ENCODE measurements at regions not wholly inside any gene's neighbourhood (a gene's known extent, or its start where the extent isn't known, plus 50 kb on each side); places are given as distances from the start of the nearest gene placed in this dataset.

GRCh38 chr3:45313743-45314403, 74.5 kb upstream of the LARS2 start:
- Histone ChIP-seq H3K27ac (no peak overlapping the region), H3K27me3 (ENCODE audit: low read depth) (peaks cover 9% of the 10 kb centered on the region), H3K4me3 (no peak overlapping the region), H3K4me1 (no peaks in the 10 kb centered on the region), H3K9me3 (no peaks in the 10 kb centered on the region), H3K36me3 (no peaks in the 10 kb centered on the region)
- TF ChIP-seq CTCF (IDR thresholded peaks at IDR 0.05) = no peak
- no peak for ATAC-seq
- no peak for DNase-seq
- intact Hi-C loops (cut with DNase I) = no loop called here

GRCh38 chr3:45317710-45318109, 70.7 kb upstream of the LARS2 start:
- no peak for DNase-seq
- ATAC-seq = no peak
- Histone ChIP-seq H3K36me3 (no peaks in the 10 kb centered on the region), H3K4me3 (no peak overlapping the region), H3K27ac (no peak overlapping the region), H3K4me1 (no peaks in the 10 kb centered on the region), H3K27me3 (ENCODE audit: low read depth) (peaks cover 4% of the 10 kb centered on the region), H3K9me3 (no peaks in the 10 kb centered on the region)
- no peak for TF ChIP-seq CTCF (IDR thresholded peaks at IDR 0.05)
- intact Hi-C loops (cut with DNase I) = no loop called here

GRCh38 chr3:45318689-45319088, 69.7 kb upstream of the LARS2 start:
- Histone ChIP-seq H3K27ac (no peak overlapping the region), H3K4me1 (no peaks in the 10 kb centered on the region), H3K9me3 (no peaks in the 10 kb centered on the region), H3K27me3 (ENCODE audit: low read depth) (no peaks in the 10 kb centered on the region), H3K36me3 (no peaks in the 10 kb centered on the region), H3K4me3 (no peak overlapping the region)
- no peak for ATAC-seq
- DNase-seq = no peak
- intact Hi-C loops (cut with DNase I) = no loop called here
- no peak for TF ChIP-seq CTCF (IDR thresholded peaks at IDR 0.05)

- H3K4me1 ChIP-seq = no peaks in the 10 kb centered on the region
- no peak for TF ChIP-seq CTCF (IDR thresholded peaks at IDR 0.05)
- intact Hi-C loops (cut with DNase I) = no loop called here
- ATAC-seq (no peak), DNase-seq (no peak)
- no peak overlapping the region for H3K27ac ChIP-seq
- no peaks in the 10 kb centered on the region for H3K36me3 ChIP-seq
- no peak overlapping the region for H3K4me3 ChIP-seq
- no peaks in the 10 kb centered on the region for H3K9me3 ChIP-seq
- no peaks in the 10 kb centered on the region for H3K27me3 ChIP-seq (ENCODE audit: low read depth)
Observed at GRCh38 chr3:45319231-45319995, 69.0 kb upstream of the LARS2 start.

- intact Hi-C loops (cut with DNase I) = no loop called here
- Histone ChIP-seq H3K36me3 (no peaks in the 10 kb centered on the region), H3K27me3 (ENCODE audit: low read depth) (no peaks in the 10 kb centered on the region), H3K4me1 (no peaks in the 10 kb centered on the region), H3K9me3 (no peaks in the 10 kb centered on the region), H3K4me3 (no peak overlapping the region), H3K27ac (no peak overlapping the region)
- ATAC-seq = no peak
- no peak for TF ChIP-seq CTCF (IDR thresholded peaks at IDR 0.05)
- no peak for DNase-seq
Observed at GRCh38 chr3:45319996-45320305, 68.4 kb upstream of the LARS2 start.

Data from lower lobe of right lung (tissue), 2 donors.